Keratinocyte (primary cell): ENCODE measurements at regions not wholly inside any gene's neighbourhood (a gene's known extent, or its start where the extent isn't known, plus 50 kb on each side); places are given as distances from the start of the nearest gene placed in this dataset.

Source experiments
- DNase-seq: peaks from one replicate; pipeline ENCODE4 v3.0.0-alpha.2; 2011; ENCODE audit warnings: low read depth, missing footprints, low spot score
- FAIRE-seq: peaks from 2 replicates; lab custom pipeline; 2011; peaks lifted over from hg19 to GRCh38; lab: Jason Lieb, UNC
- H2AFZ ChIP-seq: 2 replicates; pipeline ENCODE4 v1.6.0; 2012; ENCODE audit warnings: low read length, control low read depth, inconsistent platforms; ENCODE audit not compliant: control insufficient read depth
- H3K27ac ChIP-seq: 2 replicates; pipeline ENCODE4 v1.5.1; 2011; ENCODE audit warnings: low read length; ENCODE audit not compliant: control insufficient read depth, insufficient read depth
- H3K27me3 ChIP-seq: 3 replicates; pipeline ENCODE4 v1.6.0; 2011; ENCODE audit warnings: low read length; ENCODE audit not compliant: control insufficient read depth, insufficient read depth; ENCODE audit errors: extremely low read depth
- H3K36me3 ChIP-seq, 2 experiments: 2 replicates in 1 of 2; 3 replicates in 1 of 2; pipeline ENCODE4 v1.5.1; 2011; ENCODE audit warnings: low read length in 2 of 2, mild to moderate bottlenecking in 1 of 2; ENCODE audit not compliant: control insufficient read depth in 2 of 2, insufficient read depth in 2 of 2; ENCODE audit errors: extremely low read depth in 1 of 2
- H3K4me1 ChIP-seq: 3 replicates; pipeline ENCODE4 v1.5.1; 2011; ENCODE audit warnings: low read length; ENCODE audit not compliant: control insufficient read depth, insufficient read depth; ENCODE audit errors: extremely low read depth
- H3K4me2 ChIP-seq: 3 replicates; pipeline ENCODE4 v1.6.0; 2011; ENCODE audit warnings: low read depth, low read length; ENCODE audit not compliant: control insufficient read depth, insufficient read depth; ENCODE audit errors: extremely low read depth
- H3K4me3 ChIP-seq, 3 experiments: fragments of 200-600 bp in 1 of 3; sonication (generic) in 1 of 3; 2 replicates in 2 of 3; 3 replicates in 1 of 3; pipeline ENCODE4 v1.5.1; 2011 to 2016; ENCODE audit warnings: low read length in 3 of 3, mild to moderate bottlenecking in 3 of 3, control low read depth in 2 of 3, inconsistent platforms in 1 of 3, low read depth in 1 of 3, mixed read lengths in 1 of 3, mixed run types in 1 of 3, moderate library complexity in 1 of 3; ENCODE audit not compliant: control insufficient read depth in 2 of 3, insufficient read depth in 2 of 3; ENCODE audit errors: extremely low read depth in 1 of 3
- H3K79me2 ChIP-seq: 2 replicates; pipeline ENCODE4 v1.6.0; 2012; ENCODE audit warnings: low read length; ENCODE audit not compliant: control insufficient read depth, insufficient read depth
- H3K9ac ChIP-seq: 3 replicates; pipeline ENCODE4 v1.6.0; 2011; ENCODE audit warnings: low read length; ENCODE audit not compliant: control insufficient read depth, insufficient read depth; ENCODE audit errors: extremely low read depth
- H3K9me1 ChIP-seq: 3 replicates; pipeline ENCODE4 v1.6.0; 2011; ENCODE audit warnings: low read length; ENCODE audit not compliant: control insufficient read depth, insufficient read depth; ENCODE audit errors: extremely low read depth
- H3K9me3 ChIP-seq: 2 replicates; pipeline ENCODE4 v1.5.1; 2012; ENCODE audit warnings: low read depth, low read length; ENCODE audit not compliant: control insufficient read depth
- H4K20me1 ChIP-seq: 3 replicates; pipeline ENCODE4 v1.6.0; 2011; ENCODE audit warnings: low read length; ENCODE audit not compliant: control insufficient read depth, insufficient read depth; ENCODE audit errors: extremely low read depth
- EZH2 ChIP-seq: IDR thresholded peaks from one replicate; pipeline ENCODE4 v1.6.1; 2012; ENCODE audit warnings: inconsistent platforms, mild to moderate bottlenecking, low read length, moderate library complexity
- dilution Hi-C: fragments of 300-500 bp; cut with MboI; formaldehyde crosslinking; loops from one replicate; pipeline ENCODE4 v1.7.0; 2020; ENCODE audit warnings: low sequenced_read_pairs; ENCODE audit not compliant: extremely low pct_ligation_motif_present
- TF ChIP-seq, protein P1 (sequence below), 3 experiments: IDR thresholded peaks in 1 of 3; conservative IDR thresholded peaks in 1 of 3; optimal IDR thresholded peaks in 1 of 3; 2 replicates in 2 of 3; 3 replicates in 1 of 3; pipeline versions ENCODE3 to v1.5.1; 2011; ENCODE audit warnings: low read length in 3 of 3, mild to moderate bottlenecking in 3 of 3, moderate library complexity in 2 of 3, control low read depth in 1 of 3, inconsistent platforms in 1 of 3; ENCODE audit not compliant: insufficient read depth in 2 of 3; ENCODE audit errors: extremely low read depth in 1 of 3

DNA sequence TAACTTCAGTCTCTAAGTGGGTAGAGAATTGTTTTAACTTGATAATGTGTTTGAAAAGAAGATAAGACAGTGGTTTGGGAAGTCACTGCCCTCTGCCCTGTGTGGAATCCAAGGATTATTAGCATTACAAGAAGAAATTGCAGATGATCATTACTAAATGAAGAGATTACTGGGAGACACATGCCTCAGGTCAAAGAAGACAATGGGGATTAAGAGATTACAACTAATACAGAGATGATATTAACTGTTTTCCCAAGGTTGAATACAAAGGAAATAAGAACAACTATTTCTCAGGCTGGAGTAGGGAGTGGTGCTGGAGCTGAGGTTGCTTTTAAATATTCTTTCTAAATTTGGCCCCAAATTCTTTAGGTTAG lies 166.0 kb downstream of the TRMT11 start:
- Histone ChIP-seq H3K27ac (no peak overlapping the region), H3K27me3 (no peaks in the 10 kb centered on the region), H3K9ac (no peak overlapping the region), H3K9me3 (no peaks in the 10 kb centered on the region), H3K79me2 (no peaks in the 10 kb centered on the region), H2AFZ (no peak overlapping the region), H3K9me1 (no peaks in the 10 kb centered on the region), H3K4me1 (no peaks in the 10 kb centered on the region), H3K36me3 (no peaks in the 10 kb centered on the region), H3K4me3 (no peak overlapping the region), H4K20me1 (no peaks in the 10 kb centered on the region), H3K4me2 (no peak overlapping the region)
- no peak for FAIRE-seq
- no peak for DNase-seq
- TF ChIP-seq, protein P1, sequence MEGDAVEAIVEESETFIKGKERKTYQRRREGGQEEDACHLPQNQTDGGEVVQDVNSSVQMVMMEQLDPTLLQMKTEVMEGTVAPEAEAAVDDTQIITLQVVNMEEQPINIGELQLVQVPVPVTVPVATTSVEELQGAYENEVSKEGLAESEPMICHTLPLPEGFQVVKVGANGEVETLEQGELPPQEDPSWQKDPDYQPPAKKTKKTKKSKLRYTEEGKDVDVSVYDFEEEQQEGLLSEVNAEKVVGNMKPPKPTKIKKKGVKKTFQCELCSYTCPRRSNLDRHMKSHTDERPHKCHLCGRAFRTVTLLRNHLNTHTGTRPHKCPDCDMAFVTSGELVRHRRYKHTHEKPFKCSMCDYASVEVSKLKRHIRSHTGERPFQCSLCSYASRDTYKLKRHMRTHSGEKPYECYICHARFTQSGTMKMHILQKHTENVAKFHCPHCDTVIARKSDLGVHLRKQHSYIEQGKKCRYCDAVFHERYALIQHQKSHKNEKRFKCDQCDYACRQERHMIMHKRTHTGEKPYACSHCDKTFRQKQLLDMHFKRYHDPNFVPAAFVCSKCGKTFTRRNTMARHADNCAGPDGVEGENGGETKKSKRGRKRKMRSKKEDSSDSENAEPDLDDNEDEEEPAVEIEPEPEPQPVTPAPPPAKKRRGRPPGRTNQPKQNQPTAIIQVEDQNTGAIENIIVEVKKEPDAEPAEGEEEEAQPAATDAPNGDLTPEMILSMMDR (optimal IDR thresholded peaks at IDR 0.05 in 1 of 3, IDR thresholded peaks at IDR 0.05 in 1 of 3, conservative IDR thresholded peaks at IDR 0.05 in 1 of 3; ENCODE audit: extremely low read depth in 1 of 3, insufficient read depth in 2 of 3, low read length in 3 of 3), result no peak
- no peak for TF ChIP-seq EZH2
- dilution Hi-C loops, result no loop called here

DNA sequence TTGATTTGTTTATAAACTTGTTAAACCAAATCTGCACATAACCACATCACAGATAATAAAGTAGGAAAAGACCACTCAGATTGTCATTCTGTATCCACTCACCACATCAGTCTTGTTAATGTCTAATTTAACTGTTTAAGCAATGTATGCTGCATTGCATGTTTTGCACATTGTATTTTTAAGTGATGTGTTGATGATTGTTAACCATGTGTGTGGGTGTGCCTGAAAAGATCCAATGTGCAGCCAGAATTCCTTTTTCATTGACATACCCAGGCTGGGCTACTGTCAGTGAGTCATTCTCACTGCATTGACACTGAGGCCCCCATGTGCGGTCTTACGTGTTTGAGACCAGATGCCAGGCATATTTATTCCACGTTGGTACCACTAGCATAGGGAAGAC lies 167.3 kb downstream of the TRMT11 start:
- Histone ChIP-seq H3K27ac (no peak overlapping the region), H3K79me2 (no peaks in the 10 kb centered on the region), H3K27me3 (no peaks in the 10 kb centered on the region), H3K4me3 (no peak overlapping the region), H3K9me1 (no peaks in the 10 kb centered on the region), H3K9me3 (no peaks in the 10 kb centered on the region), H4K20me1 (no peaks in the 10 kb centered on the region), H3K9ac (no peak overlapping the region), H2AFZ (no peak overlapping the region), H3K4me2 (no peak overlapping the region), H3K36me3 (no peaks in the 10 kb centered on the region), H3K4me1 (no peaks in the 10 kb centered on the region)
- no peak for DNase-seq
- dilution Hi-C loops, result no loop called here
- no peak for FAIRE-seq
- TF ChIP-seq, protein P1 (optimal IDR thresholded peaks at IDR 0.05 in 1 of 3, IDR thresholded peaks at IDR 0.05 in 1 of 3, conservative IDR thresholded peaks at IDR 0.05 in 1 of 3; ENCODE audit: extremely low read depth in 1 of 3, insufficient read depth in 2 of 3, low read length in 3 of 3), result no peak
- no peak for TF ChIP-seq EZH2
